ENCODE measurements at regions not wholly inside any gene's neighbourhood (a gene's known extent, or its start where the extent isn't known, plus 50 kb on each side); places are given as distances from the start of the nearest gene placed in this dataset.

GRCh38 chrX:12021698-12022097, 116.6 kb upstream of the FRMPD4 start:
- Histone ChIP-seq H3K9ac (ENCODE audit: low read depth, low read length) (no peak overlapping the region), H3K4me3 (ENCODE audit: low read depth in 1 of 2, low read length in 2 of 2) (no peak overlapping the region), H3K27ac (ENCODE audit: low read length) (no peak overlapping the region), H2AFZ (ENCODE audit: low read depth, low read length) (no peak overlapping the region), H4K20me1 (ENCODE audit: insufficient read depth, low read length) (no peaks in the 10 kb centered on the region), H3K36me3 (ENCODE audit: insufficient read depth, low read length) (no peaks in the 10 kb centered on the region), H3K27me3 (ENCODE audit: insufficient read depth, low read length, poor library complexity) (no peaks in the 10 kb centered on the region), H3K79me2 (ENCODE audit: insufficient read depth, low read length) (no peaks in the 10 kb centered on the region), H3K4me1 (ENCODE audit: insufficient read depth, low read length) (no peaks in the 10 kb centered on the region), H3K4me2 (ENCODE audit: insufficient read depth, low read length) (no peak overlapping the region), H3K9me3 (ENCODE audit: insufficient read depth, low read length, severe bottlenecking) (no peaks in the 10 kb centered on the region)
- ATAC-seq (ENCODE audit: insufficient read depth, low read depth): no peak
- TF ChIP-seq EZH2 (IDR thresholded peaks at IDR 0.05; ENCODE audit: borderline replicate concordance, low read depth, low read length, severe bottlenecking): no peak
- TF ChIP-seq CTCF (IDR thresholded peaks at IDR 0.05; ENCODE audit: borderline replicate concordance, extremely low read depth, low read length, poor library complexity, severe bottlenecking): no peak
- DNase-seq: no peak

- H3K79me2 ChIP-seq (ENCODE audit: insufficient read depth, low read length): no peaks in the 10 kb centered on the region
- H3K36me3 ChIP-seq (ENCODE audit: insufficient read depth, low read length): no peaks in the 10 kb centered on the region
- H2AFZ ChIP-seq (ENCODE audit: low read depth, low read length): no peak overlapping the region
- H3K27me3 ChIP-seq (ENCODE audit: insufficient read depth, low read length, poor library complexity): no peaks in the 10 kb centered on the region
- no peaks in the 10 kb centered on the region for H3K4me1 ChIP-seq (ENCODE audit: insufficient read depth, low read length)
- H3K9me3 ChIP-seq (ENCODE audit: insufficient read depth, low read length, severe bottlenecking): no peaks in the 10 kb centered on the region
- ATAC-seq (ENCODE audit: insufficient read depth, low read depth) (no peak), DNase-seq (no peak)
- H4K20me1 ChIP-seq (ENCODE audit: insufficient read depth, low read length): no peaks in the 10 kb centered on the region
- no peak overlapping the region for H3K27ac ChIP-seq (ENCODE audit: low read length)
- H3K4me2 ChIP-seq (ENCODE audit: insufficient read depth, low read length): no peak overlapping the region
- no peak for TF ChIP-seq EZH2 (IDR thresholded peaks at IDR 0.05; ENCODE audit: borderline replicate concordance, low read depth, low read length, severe bottlenecking)
- no peak for TF ChIP-seq CTCF (IDR thresholded peaks at IDR 0.05; ENCODE audit: borderline replicate concordance, extremely low read depth, low read length, poor library complexity, severe bottlenecking)
- H3K9ac ChIP-seq (ENCODE audit: low read depth, low read length): no peak overlapping the region
- no peak overlapping the region for H3K4me3 ChIP-seq (ENCODE audit: low read depth in 1 of 2, low read length in 2 of 2)
Measured at GRCh38 chrX:12026481-12026880, 111.8 kb upstream of the FRMPD4 start.

GRCh38 chrX:12032082-12032481, 106.2 kb upstream of the FRMPD4 start:
- H3K4me3 ChIP-seq (ENCODE audit: low read depth in 1 of 2, low read length in 2 of 2): no peak overlapping the region
- no peaks in the 10 kb centered on the region for H3K36me3 ChIP-seq (ENCODE audit: insufficient read depth, low read length)
- no peaks in the 10 kb centered on the region for H3K9me3 ChIP-seq (ENCODE audit: insufficient read depth, low read length, severe bottlenecking)
- no peak for ATAC-seq (ENCODE audit: insufficient read depth, low read depth)
- H2AFZ ChIP-seq (ENCODE audit: low read depth, low read length): no peak overlapping the region
- DNase-seq: no peak
- no peaks in the 10 kb centered on the region for H3K27me3 ChIP-seq (ENCODE audit: insufficient read depth, low read length, poor library complexity)
- H3K27ac ChIP-seq (ENCODE audit: low read length): no peak overlapping the region
- no peak overlapping the region for H3K4me2 ChIP-seq (ENCODE audit: insufficient read depth, low read length)
- H3K79me2 ChIP-seq (ENCODE audit: insufficient read depth, low read length): no peaks in the 10 kb centered on the region
- no peaks in the 10 kb centered on the region for H4K20me1 ChIP-seq (ENCODE audit: insufficient read depth, low read length)
- no peak overlapping the region for H3K9ac ChIP-seq (ENCODE audit: low read depth, low read length)
- H3K4me1 ChIP-seq (ENCODE audit: insufficient read depth, low read length): no peaks in the 10 kb centered on the region
- TF ChIP-seq CTCF (IDR thresholded peaks at IDR 0.05; ENCODE audit: borderline replicate concordance, extremely low read depth, low read length, poor library complexity, severe bottlenecking): no peak
- TF ChIP-seq EZH2 (IDR thresholded peaks at IDR 0.05; ENCODE audit: borderline replicate concordance, low read depth, low read length, severe bottlenecking): no peak

- TF ChIP-seq EZH2 (IDR thresholded peaks at IDR 0.05; ENCODE audit: borderline replicate concordance, low read depth, low read length, severe bottlenecking): no peak
- no peak for TF ChIP-seq CTCF (IDR thresholded peaks at IDR 0.05; ENCODE audit: borderline replicate concordance, extremely low read depth, low read length, poor library complexity, severe bottlenecking)
- Histone ChIP-seq H4K20me1 (ENCODE audit: insufficient read depth, low read length) (no peaks in the 10 kb centered on the region), H3K36me3 (ENCODE audit: insufficient read depth, low read length) (no peaks in the 10 kb centered on the region), H3K27me3 (ENCODE audit: insufficient read depth, low read length, poor library complexity) (no peaks in the 10 kb centered on the region), H2AFZ (ENCODE audit: low read depth, low read length) (no peak overlapping the region), H3K9ac (ENCODE audit: low read depth, low read length) (no peak overlapping the region), H3K27ac (ENCODE audit: low read length) (no peak overlapping the region), H3K4me2 (ENCODE audit: insufficient read depth, low read length) (no peak overlapping the region), H3K4me1 (ENCODE audit: insufficient read depth, low read length) (no peaks in the 10 kb centered on the region), H3K9me3 (ENCODE audit: insufficient read depth, low read length, severe bottlenecking) (no peaks in the 10 kb centered on the region), H3K4me3 (ENCODE audit: low read depth in 1 of 2, low read length in 2 of 2) (no peak overlapping the region), H3K79me2 (ENCODE audit: insufficient read depth, low read length) (no peaks in the 10 kb centered on the region)
- ATAC-seq (ENCODE audit: insufficient read depth, low read depth) (no peak), DNase-seq (no peak)
Measured at GRCh38 chrX:12034741-12035140, 103.5 kb upstream of the FRMPD4 start.

All from DND-41 (cell line).